Muscle of leg (tissue), 3 donors: ENCODE measurements at regions not wholly inside any gene's neighbourhood (a gene's known extent, or its start where the extent isn't known, plus 50 kb on each side); places are given as distances from the start of the nearest gene placed in this dataset.
"Not testable (repeated sequence)": the region's sequence is repeated elsewhere in the genome, so short reads cannot be mapped to it uniquely, and the experiment has no call there.

Experiments
- DNase-seq: peaks from one replicate; pipeline ENCODE4 v3.0.0; 2013
- H3K27ac ChIP-seq: one replicate; pipeline ENCODE4 v1.5.1; 2013; ENCODE audit warnings: mild to moderate bottlenecking, low read length, control low read depth
- H3K27me3 ChIP-seq: one replicate; pipeline ENCODE4 v1.6.1; 2013; ENCODE audit warnings: low read length; ENCODE audit not compliant: control insufficient read depth, insufficient read depth
- H3K36me3 ChIP-seq: one replicate; pipeline ENCODE4 v1.6.1; 2013; ENCODE audit warnings: low read length; ENCODE audit not compliant: control insufficient read depth, insufficient read depth
- H3K4me1 ChIP-seq: one replicate; pipeline ENCODE4 v1.6.1; 2013; ENCODE audit warnings: low read length; ENCODE audit not compliant: control insufficient read depth, insufficient read depth
- H3K4me3 ChIP-seq: one replicate; pipeline ENCODE4 v1.5.1; 2013; ENCODE audit warnings: low read length, control low read depth
- H3K9me3 ChIP-seq: replicated peaks from 2 replicates; pipeline ENCODE4 v1.6.1; 2013; ENCODE audit warnings: low read depth, low read length; ENCODE audit not compliant: control insufficient read depth
- WGBS: methylation state at CpG from one replicate; pipeline ENCODE4 v1.1.5; 2013; ENCODE audit warnings: missing lambda C conversion rate; ENCODE audit not compliant: insufficient coverage; 5-methylcytosine and 5-hydroxymethylcytosine counted together

GRCh38 chr16:80100846-80101451 lies 439.8 kb upstream of the DYNLRB2 start:
- Histone ChIP-seq H3K4me1 (no peaks in the 10 kb centered on the region), H3K27ac (no peak overlapping the region), H3K9me3 (peaks cover 4% of the 10 kb centered on the region), H3K36me3 (no peaks in the 10 kb centered on the region), H3K27me3 (no peaks in the 10 kb centered on the region), H3K4me3 (no peak overlapping the region)
- DNase-seq: no peak

GRCh38 chr16:80100186-80100585 lies 440.6 kb upstream of the DYNLRB2 start:
- peaks cover 4% of the 10 kb centered on the region for H3K9me3 ChIP-seq
- H3K36me3 ChIP-seq: no peaks in the 10 kb centered on the region
- no peak overlapping the region for H3K4me3 ChIP-seq
- no peak for DNase-seq
- no peak overlapping the region for H3K27ac ChIP-seq
- no peaks in the 10 kb centered on the region for H3K27me3 ChIP-seq
- no peaks in the 10 kb centered on the region for H3K4me1 ChIP-seq

- no peak overlapping the region for H3K4me3 ChIP-seq
- DNase-seq: no peak
- no peaks in the 10 kb centered on the region for H3K36me3 ChIP-seq
- 100% methylated on average over 1 of the region's 1 CpG for WGBS
- no peaks in the 10 kb centered on the region for H3K4me1 ChIP-seq
- H3K27me3 ChIP-seq: no peaks in the 10 kb centered on the region
- no peak overlapping the region for H3K27ac ChIP-seq
- H3K9me3 ChIP-seq: peaks cover 4% of the 10 kb centered on the region
Measured at GRCh38 chr16:80097098-80097497, 443.7 kb upstream of the DYNLRB2 start.

- no CpG with 5 or more reads among the region's 4 CpGs for WGBS
- DNase-seq: no peak
- Histone ChIP-seq H3K27me3 (no peaks in the 10 kb centered on the region), H3K9me3 (peaks cover 4% of the 10 kb centered on the region), H3K36me3 (no peaks in the 10 kb centered on the region), H3K27ac (no peak overlapping the region), H3K4me1 (no peaks in the 10 kb centered on the region), H3K4me3 (no peak overlapping the region)
Measured at GRCh38 chr16:80092681-80093080, 448.1 kb upstream of the DYNLRB2 start.

GRCh38 chr16:80091453-80091852 lies 449.3 kb upstream of the DYNLRB2 start:
- H3K36me3 ChIP-seq, DNase-seq, H3K27ac ChIP-seq, H3K4me3 ChIP-seq, H3K4me1 ChIP-seq, H3K9me3 ChIP-seq, H3K27me3 ChIP-seq: not testable (repeated sequence)
- 80% methylated on average over 1 of the region's 4 CpGs for WGBS

GRCh38 chr16:80085606-80086005 lies 455.2 kb upstream of the DYNLRB2 start:
- Histone ChIP-seq H3K27me3 (no peaks in the 10 kb centered on the region), H3K9me3 (no peaks in the 10 kb centered on the region), H3K4me3 (no peak overlapping the region), H3K4me1 (peaks cover 2% of the 10 kb centered on the region), H3K27ac (no peak overlapping the region), H3K36me3 (no peaks in the 10 kb centered on the region)
- DNase-seq: no peak
- WGBS: no CpG with 5 or more reads among the region's 2 CpGs

GRCh38 chr16:80084614-80085013 lies 456.2 kb upstream of the DYNLRB2 start:
- 22% methylated on average over 4 of the region's 5 CpGs for WGBS
- DNase-seq: peak; percentile 89
- Histone ChIP-seq H3K36me3 (no peaks in the 10 kb centered on the region), H3K4me1 (peaks cover 2% of the 10 kb centered on the region), H3K27ac (no peak overlapping the region), H3K9me3 (no peaks in the 10 kb centered on the region), H3K4me3 (no peak overlapping the region), H3K27me3 (no peaks in the 10 kb centered on the region)

- no peak overlapping the region for H3K27ac ChIP-seq
- H3K4me3 ChIP-seq: no peak overlapping the region
- no peaks in the 10 kb centered on the region for H3K27me3 ChIP-seq
- H3K4me1 ChIP-seq: peaks cover 2% of the 10 kb centered on the region
- no peak for DNase-seq
- H3K9me3 ChIP-seq: no peaks in the 10 kb centered on the region
- WGBS: 100% methylated on average over 2 of the region's 3 CpGs
- no peaks in the 10 kb centered on the region for H3K36me3 ChIP-seq
Measured at GRCh38 chr16:80084163-80084562, 456.6 kb upstream of the DYNLRB2 start.

GRCh38 chr16:80082906-80083305 lies 457.9 kb upstream of the DYNLRB2 start:
- Histone ChIP-seq H3K27ac (no peak overlapping the region), H3K9me3 (no peaks in the 10 kb centered on the region)

GRCh38 chr16:80081846-80082245 lies 458.9 kb upstream of the DYNLRB2 start:
- no peak for DNase-seq
- Histone ChIP-seq H3K36me3 (no peaks in the 10 kb centered on the region), H3K27ac (no peak overlapping the region), H3K27me3 (no peaks in the 10 kb centered on the region), H3K9me3 (no peaks in the 10 kb centered on the region), H3K4me3 (no peak overlapping the region), H3K4me1 (peaks cover 2% of the 10 kb centered on the region)
- 59% methylated on average over 2 of the region's 5 CpGs for WGBS

More at GRCh38 chr16:80082906-80083305, 457.9 kb upstream of the DYNLRB2 start:
- no peaks in the 10 kb centered on the region for H3K36me3 ChIP-seq
- DNase-seq: no peak
- H3K4me3 ChIP-seq: no peak overlapping the region
- no peaks in the 10 kb centered on the region for H3K27me3 ChIP-seq
- peaks cover 2% of the 10 kb centered on the region for H3K4me1 ChIP-seq

GRCh38 chr16:80080287-80080851 lies 460.4 kb upstream of the DYNLRB2 start:
- Histone ChIP-seq H3K27me3 (no peaks in the 10 kb centered on the region), H3K9me3 (no peaks in the 10 kb centered on the region), H3K4me1 (peaks cover 2% of the 10 kb centered on the region), H3K36me3 (no peaks in the 10 kb centered on the region), H3K27ac (no peak overlapping the region), H3K4me3 (no peak overlapping the region)
- DNase-seq: no peak
- WGBS: no CpG with 5 or more reads among the region's 2 CpGs
